Liver (tissue), 7 donors: ENCODE measurements at regions not wholly inside any gene's neighbourhood (a gene's known extent, or its start where the extent isn't known, plus 50 kb on each side); places are given as distances from the start of the nearest gene placed in this dataset.

Experiments used
- DNase-seq: peaks from one replicate; pipeline ENCODE4 v3.0.0-alpha.2; 2017; ENCODE audit warnings: low spot score
- H3K27ac ChIP-seq, 2 donors: one replicate each; pipeline ENCODE4 v1.7.0; 2013; ENCODE audit warnings: inconsistent platforms in 2 of 2, low read length in 2 of 2, control low read depth in 1 of 2, low read depth in 1 of 2, mild to moderate bottlenecking in 1 of 2
- H3K27me3 ChIP-seq, 4 donors: one replicate each; pipeline versions ENCODE4 v1.6.1 to v1.7.0; 2013; ENCODE audit warnings: low read length in 3 of 4, inconsistent platforms in 1 of 4, mild to moderate bottlenecking in 1 of 4, moderate library complexity in 1 of 4; ENCODE audit not compliant: control insufficient read depth in 4 of 4, insufficient read depth in 4 of 4
- H3K36me3 ChIP-seq, 4 donors: one replicate each; pipeline versions ENCODE4 v1.6.1 to v1.7.0; 2013; ENCODE audit warnings: low read length in 3 of 4, mild to moderate bottlenecking in 3 of 4, low read depth in 1 of 4, moderate library complexity in 1 of 4; ENCODE audit not compliant: control insufficient read depth in 4 of 4, insufficient read depth in 3 of 4
- H3K4me1 ChIP-seq, 4 donors: one replicate each; pipeline versions ENCODE4 v1.6.1 to v1.7.0; 2013; ENCODE audit warnings: low read length in 3 of 4, mild to moderate bottlenecking in 3 of 4, moderate library complexity in 1 of 4; ENCODE audit not compliant: control insufficient read depth in 4 of 4, insufficient read depth in 4 of 4
- H3K4me3 ChIP-seq, 3 donors: one replicate each; pipeline versions ENCODE4 v1.6.1 to v1.7.0; 2013; ENCODE audit warnings: low read length in 3 of 3, control low read depth in 1 of 3, low read depth in 1 of 3, mild to moderate bottlenecking in 1 of 3
- H3K9ac ChIP-seq, 2 donors: one replicate each; pipeline ENCODE4 v1.7.0; 2013; ENCODE audit warnings: low read length in 2 of 2, mild to moderate bottlenecking in 2 of 2, moderate library complexity in 2 of 2, control low read depth in 1 of 2, low read depth in 1 of 2
- H3K9me3 ChIP-seq, 4 donors: one replicate each; pipeline versions ENCODE4 v1.6.1 to v1.7.0; 2013; ENCODE audit warnings: low read length in 3 of 4; ENCODE audit not compliant: control insufficient read depth in 4 of 4
- EGR1 ChIP-seq, 2 donors: IDR thresholded peaks; 2 replicates each; pipeline ENCODE4 v1.6.1; 2016 to 2018; ENCODE audit warnings: antibody characterized with exemption in 2 of 2, low read depth in 2 of 2
- FOXA1 ChIP-seq: IDR thresholded peaks from 2 replicates; pipeline ENCODE4 v1.6.1; 2016; ENCODE audit warnings: antibody characterized with exemption
- FOXA2 ChIP-seq: IDR thresholded peaks from 2 replicates; pipeline ENCODE4 v1.6.1; 2016; ENCODE audit warnings: antibody characterized with exemption
- GABPA ChIP-seq, 2 donors: IDR thresholded peaks in 1 of 2; conservative IDR thresholded peaks in 1 of 2; 2 replicates each; pipeline ENCODE4 v1.6.1; 2016; ENCODE audit warnings: antibody characterized with exemption in 2 of 2, mild to moderate bottlenecking in 1 of 2, moderate library complexity in 1 of 2
- HNF4A ChIP-seq, 2 donors: conservative IDR thresholded peaks; 2 replicates each; pipeline ENCODE4 v1.6.1; 2016; ENCODE audit warnings: antibody characterized with exemption in 2 of 2, mild to moderate bottlenecking in 2 of 2
- HNF4G ChIP-seq: IDR thresholded peaks from 2 replicates; pipeline ENCODE4 v1.6.1; 2016; ENCODE audit warnings: antibody characterized with exemption
- JUND ChIP-seq, 2 donors: IDR thresholded peaks; 2 replicates each; pipeline ENCODE4 v1.6.1; 2016; ENCODE audit warnings: antibody characterized with exemption in 2 of 2
- MAX ChIP-seq: IDR thresholded peaks from 2 replicates; pipeline ENCODE4 v1.6.1; 2016; ENCODE audit warnings: antibody characterized with exemption
- NR2F2 ChIP-seq: IDR thresholded peaks from 2 replicates; pipeline ENCODE4 v1.6.1; 2016; ENCODE audit warnings: antibody characterized with exemption
- RAD21 ChIP-seq, 2 donors: IDR thresholded peaks; 2 replicates each; pipeline ENCODE4 v1.6.1; 2016; ENCODE audit warnings: antibody characterized with exemption in 2 of 2, mild to moderate bottlenecking in 2 of 2
- REST ChIP-seq: IDR thresholded peaks from 2 replicates; pipeline ENCODE4 v1.6.1; 2016; ENCODE audit warnings: antibody characterized with exemption, mild to moderate bottlenecking
- RXRA ChIP-seq, 2 donors: IDR thresholded peaks; 2 replicates each; pipeline ENCODE4 v1.6.1; 2017 to 2018; ENCODE audit warnings: antibody characterized with exemption in 2 of 2, mild to moderate bottlenecking in 1 of 2
- SP1 ChIP-seq: IDR thresholded peaks from 2 replicates; pipeline ENCODE4 v1.6.1; 2018; ENCODE audit warnings: antibody characterized with exemption, mild to moderate bottlenecking
- TAF1 ChIP-seq: conservative IDR thresholded peaks from 2 replicates; pipeline ENCODE4 v1.6.1; 2016; ENCODE audit warnings: antibody characterized with exemption, mild to moderate bottlenecking
- YY1 ChIP-seq: IDR thresholded peaks from 2 replicates; pipeline ENCODE4 v1.6.1; 2016; ENCODE audit warnings: antibody characterized with exemption, mild to moderate bottlenecking
- WGBS: extraction: QIAGEN DNeasy Blood & Tissue Kit; methylation state at CpG from one replicate; pipeline ENCODE4 v1.1.7; 2013; 5-methylcytosine and 5-hydroxymethylcytosine counted together
- TF ChIP-seq, protein P1 (sequence below): IDR thresholded peaks from 2 replicates; pipeline ENCODE4 v1.6.1; 2016; ENCODE audit warnings: antibody characterized with exemption
- TF ChIP-seq, protein P2 (sequence below): IDR thresholded peaks from 2 replicates; pipeline ENCODE4 v1.6.1; 2016; ENCODE audit warnings: antibody characterized with exemption
- donor health status: healthy.
- donor health status: healthy.
- donor health status: healthy.
- donor health status: healthy.

DNA sequence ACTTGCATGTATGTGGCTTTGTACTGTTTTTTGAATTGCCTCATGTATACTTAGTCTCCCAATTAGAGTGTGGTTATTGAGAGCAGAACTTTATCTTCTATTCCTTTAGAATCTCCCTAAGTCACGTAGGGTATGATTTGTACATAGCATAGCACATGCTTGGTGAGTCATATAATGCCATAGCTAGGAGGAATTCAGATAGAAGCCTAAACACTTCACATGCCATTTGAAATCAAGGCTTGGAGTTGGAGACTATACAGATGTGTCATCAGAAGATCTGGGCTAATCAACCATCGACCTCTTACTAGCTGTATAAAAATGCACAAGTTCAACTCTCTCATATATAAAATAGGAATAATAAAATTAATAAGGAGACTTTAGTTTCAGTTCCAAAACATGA is 222.6 kb upstream of the ST6GAL2 start:
- peaks cover 0 to 2% (median 0%) of the 10 kb centered on the region in 4 donors for H3K27me3 ChIP-seq
- H3K9ac ChIP-seq = no peak overlapping the region
- TF ChIP-seq YY1 (no peak), FOXA2 (no peak), RXRA (IDR thresholded peaks at IDR 0.05) (no peak), TAF1 (no peak), SP1 (no peak), NR2F2 (no peak), EGR1 (IDR thresholded peaks at IDR 0.05; ENCODE audit: low read depth in 2 of 2) (no peak), HNF4G (no peak), FOXA1 (no peak), JUND (IDR thresholded peaks at IDR 0.05) (no peak), MAX (no peak), RAD21 (IDR thresholded peaks at IDR 0.05) (no peak), HNF4A (conservative IDR thresholded peaks at IDR 0.05) (no peak), GABPA (IDR thresholded peaks at IDR 0.05 in 1 of 2, conservative IDR thresholded peaks at IDR 0.05 in 1 of 2) (no peak), REST (no peak)
- TF ChIP-seq, protein P1, sequence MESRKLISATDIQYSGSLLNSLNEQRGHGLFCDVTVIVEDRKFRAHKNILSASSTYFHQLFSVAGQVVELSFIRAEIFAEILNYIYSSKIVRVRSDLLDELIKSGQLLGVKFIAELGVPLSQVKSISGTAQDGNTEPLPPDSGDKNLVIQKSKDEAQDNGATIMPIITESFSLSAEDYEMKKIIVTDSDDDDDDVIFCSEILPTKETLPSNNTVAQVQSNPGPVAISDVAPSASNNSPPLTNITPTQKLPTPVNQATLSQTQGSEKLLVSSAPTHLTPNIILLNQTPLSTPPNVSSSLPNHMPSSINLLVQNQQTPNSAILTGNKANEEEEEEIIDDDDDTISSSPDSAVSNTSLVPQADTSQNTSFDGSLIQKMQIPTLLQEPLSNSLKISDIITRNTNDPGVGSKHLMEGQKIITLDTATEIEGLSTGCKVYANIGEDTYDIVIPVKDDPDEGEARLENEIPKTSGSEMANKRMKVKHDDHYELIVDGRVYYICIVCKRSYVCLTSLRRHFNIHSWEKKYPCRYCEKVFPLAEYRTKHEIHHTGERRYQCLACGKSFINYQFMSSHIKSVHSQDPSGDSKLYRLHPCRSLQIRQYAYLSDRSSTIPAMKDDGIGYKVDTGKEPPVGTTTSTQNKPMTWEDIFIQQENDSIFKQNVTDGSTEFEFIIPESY = no peak
- TF ChIP-seq, protein P2, sequence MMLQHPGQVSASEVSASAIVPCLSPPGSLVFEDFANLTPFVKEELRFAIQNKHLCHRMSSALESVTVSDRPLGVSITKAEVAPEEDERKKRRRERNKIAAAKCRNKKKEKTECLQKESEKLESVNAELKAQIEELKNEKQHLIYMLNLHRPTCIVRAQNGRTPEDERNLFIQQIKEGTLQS = no peak
- H3K36me3 ChIP-seq = no peaks in the 10 kb centered on the region
- H3K4me3 ChIP-seq = no peak overlapping the region
- DNase-seq = no peak
- WGBS = 70% methylated on average over 2 of the region's 2 CpGs
- H3K9me3 ChIP-seq = peaks cover 0 to 3% (median 0%) of the 10 kb centered on the region in 4 donors
- H3K27ac ChIP-seq = no peak overlapping the region
- no peaks in the 10 kb centered on the region for H3K4me1 ChIP-seq

DNA sequence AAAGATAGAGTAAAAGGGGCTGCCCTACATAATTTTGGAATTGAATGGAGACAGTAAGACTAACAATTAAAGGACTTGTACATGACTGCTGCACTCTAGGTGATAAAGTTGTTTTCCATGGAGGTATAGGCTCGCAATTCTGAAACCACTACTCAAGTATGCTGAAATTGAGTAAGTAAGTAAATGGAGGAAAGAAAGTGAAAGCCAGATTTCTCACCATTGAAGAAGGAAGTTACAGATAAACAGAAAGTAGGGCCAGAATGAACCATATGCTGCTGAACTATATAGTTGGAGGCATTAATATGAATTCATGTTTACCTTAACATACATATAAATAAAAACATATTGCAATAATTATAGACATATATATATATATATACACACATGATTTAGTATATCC is 225.7 kb upstream of the ST6GAL2 start:
- Histone ChIP-seq H3K36me3 (no peaks in the 10 kb centered on the region), H3K9ac (no peak overlapping the region), H3K4me1 (no peaks in the 10 kb centered on the region), H3K4me3 (no peak overlapping the region), H3K27ac (no peak overlapping the region), H3K9me3 (peaks cover 0 to 3% (median 0%) of the 10 kb centered on the region in 4 donors), H3K27me3 (peaks cover 0 to 3% (median 0%) of the 10 kb centered on the region in 4 donors)
- no peak for TF ChIP-seq SP1
- no peak for TF ChIP-seq FOXA1
- TF ChIP-seq, protein P2 = no peak
- TF ChIP-seq REST = no peak
- TF ChIP-seq HNF4A (conservative IDR thresholded peaks at IDR 0.05) = no peak
- no peak for TF ChIP-seq JUND (IDR thresholded peaks at IDR 0.05)
- TF ChIP-seq EGR1 (IDR thresholded peaks at IDR 0.05; ENCODE audit: low read depth in 2 of 2) = no peak
- TF ChIP-seq, protein P1 = no peak
- no peak for DNase-seq
- WGBS = 75% methylated on average over 1 of the region's 1 CpG
